GM19463 (cell line): ENCODE measurements at regions not wholly inside any gene's neighbourhood (a gene's known extent, or its start where the extent isn't known, plus 50 kb on each side); places are given as distances from the start of the nearest gene placed in this dataset.

Experiments
- ATAC-seq: cut with Tn5 transposase; IDR thresholded peaks from one replicate; pipeline ENCODE4 v1.9.1; 2021; ENCODE audit warnings: mild to moderate bottlenecking, moderate library complexity; ENCODE audit not compliant: unreplicated experiment

DNA sequence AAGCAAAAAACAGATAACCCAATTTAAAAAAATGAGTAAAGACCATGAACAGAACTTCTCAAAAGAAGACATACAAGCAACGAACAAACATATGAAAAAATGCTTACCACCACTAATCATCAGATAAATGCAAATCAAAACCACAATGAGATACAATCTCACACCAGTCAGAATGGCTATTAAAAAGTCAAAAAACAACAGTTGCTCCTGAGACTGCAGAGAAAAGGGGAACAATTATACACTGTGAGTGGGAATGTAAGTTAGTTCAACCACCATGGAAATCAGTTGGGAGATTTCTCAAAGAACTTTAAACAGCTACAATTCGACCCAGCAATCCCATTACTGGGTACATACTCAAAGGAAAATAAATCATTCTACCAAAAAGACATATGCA, 131.6 kb downstream of the PTGER3 start:
- ATAC-seq: no peak

DNA sequence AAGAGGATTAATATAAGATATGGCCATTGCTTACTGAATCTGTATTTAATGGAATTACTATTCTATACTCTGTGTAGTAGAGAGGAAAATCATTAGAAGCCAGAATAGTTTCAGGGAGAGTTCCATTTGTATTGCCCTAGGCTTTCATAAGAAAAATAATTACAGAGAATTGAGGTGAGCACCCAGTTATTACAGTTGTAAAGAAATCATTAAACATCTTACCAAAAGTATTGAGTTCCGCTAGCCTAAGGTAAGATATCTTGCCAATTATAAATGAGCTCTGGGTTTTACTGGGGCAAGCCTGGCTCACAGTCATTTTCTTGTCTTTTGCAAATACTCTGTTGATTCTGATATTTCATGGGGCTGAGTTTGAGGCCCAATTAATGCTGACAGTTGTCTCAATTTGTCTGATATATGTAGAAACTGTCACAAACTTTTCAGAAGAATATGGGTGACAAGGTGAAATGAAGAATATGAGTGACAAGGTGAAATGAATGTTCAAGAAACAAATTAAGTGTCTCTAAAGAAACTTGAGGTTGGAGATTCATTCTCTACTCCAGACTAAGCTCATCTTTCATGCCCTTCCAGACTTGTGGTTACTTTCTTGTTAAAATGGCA, 127.8 kb downstream of the PTGER3 start:
- no peak for ATAC-seq
